Chondrocyte (in vitro differentiated cells): ENCODE measurements at regions not wholly inside any gene's neighbourhood (a gene's known extent, or its start where the extent isn't known, plus 50 kb on each side); places are given as distances from the start of the nearest gene placed in this dataset.

Experiments
- DNase-seq: peaks from one replicate; pipeline ENCODE4 v3.0.0; 2021; ENCODE audit warnings: mixed read lengths, low spot score
- H3K27ac Mint-ChIP-seq: one replicate; pipeline ENCODE4 v1.8.0; 2021; ENCODE audit warnings: mild to moderate bottlenecking, moderate library complexity, mixed read lengths; ENCODE audit not compliant: unreplicated experiment
- H3K27me3 Mint-ChIP-seq: 2 replicates; pipeline ENCODE4 v1.8.0; 2021; ENCODE audit warnings: low read depth, mixed read lengths
- H3K36me3 Mint-ChIP-seq: 2 replicates; pipeline ENCODE4 v1.8.0; 2021; ENCODE audit warnings: low read depth, mixed read lengths
- H3K4me1 Mint-ChIP-seq: 2 replicates; pipeline ENCODE4 v1.8.0; 2021; ENCODE audit warnings: low read depth, mild to moderate bottlenecking, mixed read lengths
- H3K4me3 Mint-ChIP-seq: one replicate; pipeline ENCODE4 v1.8.0; 2021; ENCODE audit warnings: mild to moderate bottlenecking, moderate library complexity, mixed read lengths; ENCODE audit not compliant: unreplicated experiment
- H3K9me3 Mint-ChIP-seq: 2 replicates; pipeline ENCODE4 v1.8.0; 2021; ENCODE audit warnings: low read depth, mixed read lengths
- TF ChIP-seq, protein P1 (sequence below): fragments of 200-600 bp; sonication (generic); IDR thresholded peaks from 2 replicates; pipeline ENCODE4 v1.5.0; 2021; ENCODE audit warnings: antibody characterized with exemption, mild to moderate bottlenecking, moderate library complexity

GRCh38 chr6:144395826-144396225 is 110.7 kb downstream of the UTRN start:
- Mint-ChIP-seq H3K9me3 (peaks cover 9% of the 10 kb centered on the region), H3K4me1 (peaks cover 29% of the 10 kb centered on the region), H3K27ac (no peak overlapping the region), H3K27me3 (no peaks in the 10 kb centered on the region), H3K4me3 (no peak overlapping the region), H3K36me3 (peaks cover 4% of the 10 kb centered on the region)
- DNase-seq: no peak
- TF ChIP-seq, protein P1, sequence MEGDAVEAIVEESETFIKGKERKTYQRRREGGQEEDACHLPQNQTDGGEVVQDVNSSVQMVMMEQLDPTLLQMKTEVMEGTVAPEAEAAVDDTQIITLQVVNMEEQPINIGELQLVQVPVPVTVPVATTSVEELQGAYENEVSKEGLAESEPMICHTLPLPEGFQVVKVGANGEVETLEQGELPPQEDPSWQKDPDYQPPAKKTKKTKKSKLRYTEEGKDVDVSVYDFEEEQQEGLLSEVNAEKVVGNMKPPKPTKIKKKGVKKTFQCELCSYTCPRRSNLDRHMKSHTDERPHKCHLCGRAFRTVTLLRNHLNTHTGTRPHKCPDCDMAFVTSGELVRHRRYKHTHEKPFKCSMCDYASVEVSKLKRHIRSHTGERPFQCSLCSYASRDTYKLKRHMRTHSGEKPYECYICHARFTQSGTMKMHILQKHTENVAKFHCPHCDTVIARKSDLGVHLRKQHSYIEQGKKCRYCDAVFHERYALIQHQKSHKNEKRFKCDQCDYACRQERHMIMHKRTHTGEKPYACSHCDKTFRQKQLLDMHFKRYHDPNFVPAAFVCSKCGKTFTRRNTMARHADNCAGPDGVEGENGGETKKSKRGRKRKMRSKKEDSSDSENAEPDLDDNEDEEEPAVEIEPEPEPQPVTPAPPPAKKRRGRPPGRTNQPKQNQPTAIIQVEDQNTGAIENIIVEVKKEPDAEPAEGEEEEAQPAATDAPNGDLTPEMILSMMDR: no peak

GRCh38 chr6:144397141-144397540 is 112.0 kb downstream of the UTRN start:
- Mint-ChIP-seq H3K4me3 (no peak overlapping the region), H3K4me1 (peaks cover 29% of the 10 kb centered on the region), H3K27ac (no peak overlapping the region), H3K27me3 (no peaks in the 10 kb centered on the region), H3K36me3 (peaks cover 4% of the 10 kb centered on the region), H3K9me3 (peaks cover 9% of the 10 kb centered on the region)
- no peak for DNase-seq
- TF ChIP-seq, protein P1: no peak

DNA sequence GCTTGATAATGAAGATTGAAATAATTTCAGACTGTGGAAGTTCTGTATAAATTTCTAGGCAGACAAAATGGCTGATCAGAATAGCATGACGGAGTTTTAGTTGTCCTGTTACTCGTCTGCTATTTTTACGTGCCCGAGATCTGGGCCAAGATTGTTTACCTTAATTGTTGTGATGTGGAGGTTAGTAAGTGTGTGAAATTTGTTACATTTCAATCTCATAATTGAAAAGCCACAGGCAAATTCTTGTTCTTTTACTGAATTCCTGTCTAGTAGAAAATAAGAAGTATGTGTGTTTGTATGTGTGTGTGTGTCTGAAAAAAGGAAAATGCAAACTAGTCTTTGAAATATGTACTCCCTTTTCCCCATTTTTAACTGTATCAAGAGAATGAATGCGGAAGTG is 115.2 kb downstream of the UTRN start:
- H3K4me3 Mint-ChIP-seq: no peak overlapping the region
- peaks cover 6% of the 10 kb centered on the region for H3K36me3 Mint-ChIP-seq
- peaks cover 9% of the 10 kb centered on the region for H3K9me3 Mint-ChIP-seq

GRCh38 chr6:144401736-144402733 is 116.9 kb downstream of the UTRN start:
- no peak overlapping the region for H3K27ac Mint-ChIP-seq
- TF ChIP-seq, protein P1: no peak
- H3K4me3 Mint-ChIP-seq: no peak overlapping the region

More for the DNA sequence above, 115.2 kb downstream of the UTRN start:
- Mint-ChIP-seq H3K27ac (peak overlapping the region; percentile 0), H3K4me1 (peaks cover 33% of the 10 kb centered on the region), H3K27me3 (no peaks in the 10 kb centered on the region)
- TF ChIP-seq, protein P1: no peak
- no peak for DNase-seq

GRCh38 chr6:144402750-144403149 is 117.6 kb downstream of the UTRN start:
- Mint-ChIP-seq H3K4me3 (no peak overlapping the region), H3K36me3 (peaks cover 6% of the 10 kb centered on the region)

More at GRCh38 chr6:144401736-144402733, 116.9 kb downstream of the UTRN start:
- H3K27me3 Mint-ChIP-seq: no peaks in the 10 kb centered on the region
- H3K9me3 Mint-ChIP-seq: peaks cover 9% of the 10 kb centered on the region
- no peak for DNase-seq
- peaks cover 37% of the 10 kb centered on the region for H3K4me1 Mint-ChIP-seq
- H3K36me3 Mint-ChIP-seq: peaks cover 6% of the 10 kb centered on the region

More at GRCh38 chr6:144402750-144403149, 117.6 kb downstream of the UTRN start:
- peaks cover 44% of the 10 kb centered on the region for H3K4me1 Mint-ChIP-seq
- H3K27me3 Mint-ChIP-seq: no peaks in the 10 kb centered on the region
- peaks cover 6% of the 10 kb centered on the region for H3K9me3 Mint-ChIP-seq
- TF ChIP-seq, protein P1: no peak
- no peak overlapping the region for H3K27ac Mint-ChIP-seq
- DNase-seq: no peak
